Myocyte (in vitro differentiated cells): ENCODE measurements at regions not wholly inside any gene's neighbourhood (a gene's known extent, or its start where the extent isn't known, plus 50 kb on each side); places are given as distances from the start of the nearest gene placed in this dataset.
"Not testable (repeated sequence)": the region's sequence is repeated elsewhere in the genome, so short reads cannot be mapped to it uniquely, and the experiment has no call there.

ENCODE experiments used
- DNase-seq: peaks from one replicate; pipeline ENCODE4 v3.0.0-alpha.2; 2012; ENCODE audit warnings: low read depth

DNA sequence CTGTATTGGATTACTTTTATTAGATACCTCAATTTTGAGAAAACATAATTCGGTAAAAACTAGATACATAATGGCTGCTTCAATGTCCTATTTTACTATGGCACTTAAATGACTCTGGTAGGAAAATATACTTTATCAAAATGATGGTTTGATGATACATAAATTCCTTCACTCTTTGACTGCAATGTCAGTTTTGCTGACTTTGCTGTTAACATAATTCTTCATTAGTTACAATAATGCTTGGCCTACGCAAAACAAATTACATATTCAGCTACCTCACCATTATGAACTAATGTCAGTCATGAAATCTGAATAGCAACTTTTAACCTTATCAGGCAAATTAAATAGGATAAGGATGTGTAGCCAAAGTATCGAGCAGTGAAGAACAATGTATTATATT is 1364.7 kb downstream of the KCNT2 start:
- no peak for DNase-seq

- DNase-seq = peak; percentile 30
Observed at GRCh38 chr1:195241066-195241465, 1367.2 kb downstream of the KCNT2 start.

GRCh38 chr1:195238313-195238712 is 1369.9 kb downstream of the KCNT2 start:
- DNase-seq = no peak

DNA sequence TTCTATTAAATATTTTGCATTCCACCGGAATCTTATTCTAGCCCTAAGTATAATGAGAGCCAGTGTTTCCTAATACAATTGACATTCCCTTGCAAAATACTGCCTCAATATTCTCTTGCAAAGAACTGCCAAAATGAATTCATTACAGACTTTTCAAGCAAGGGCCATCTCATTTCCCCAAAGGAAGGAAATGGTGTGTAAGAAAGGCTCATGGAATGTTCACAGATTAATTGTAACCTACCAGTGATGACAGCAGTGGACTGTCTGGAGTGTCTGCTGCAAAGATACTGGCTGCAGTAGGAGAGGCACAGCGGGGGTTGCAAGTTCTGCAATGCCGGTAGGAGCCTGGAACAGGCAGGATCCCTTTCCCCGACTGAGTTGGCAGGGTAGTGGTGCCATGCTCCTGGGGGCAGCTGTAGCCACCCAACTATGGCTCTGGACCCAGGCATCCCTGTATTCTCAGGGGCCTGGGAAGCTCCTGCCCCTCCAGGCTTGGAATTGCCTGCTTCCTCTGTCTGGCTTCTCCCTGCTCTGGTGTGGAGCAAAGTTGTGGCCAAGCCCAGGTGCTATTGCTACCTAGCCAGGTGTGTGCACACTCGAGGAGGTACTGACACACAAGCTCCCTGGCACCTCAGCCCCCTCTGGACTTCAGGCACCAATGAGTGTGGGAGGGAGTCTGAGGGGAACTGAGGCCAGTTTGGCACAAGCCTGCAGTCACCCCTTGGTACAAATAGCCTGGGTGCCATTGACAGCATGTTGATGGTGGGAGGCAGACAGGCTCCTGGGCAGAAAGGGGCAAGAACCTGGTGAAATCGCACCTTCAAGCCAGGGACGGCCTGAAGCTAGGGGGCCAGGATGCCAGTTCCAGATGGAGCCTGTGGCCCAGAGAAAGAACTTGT is 1371.0 kb downstream of the KCNT2 start:
- no peak for DNase-seq

GRCh38 chr1:195218428-195219212 is 1389.6 kb downstream of the KCNT2 start:
- no peak for DNase-seq

- no peak for DNase-seq
Observed at GRCh38 chr1:195202241-195202640, 1406.0 kb downstream of the KCNT2 start.

- DNase-seq = no peak
Observed at GRCh38 chr1:195200772-195201171, 1407.5 kb downstream of the KCNT2 start.

DNA sequence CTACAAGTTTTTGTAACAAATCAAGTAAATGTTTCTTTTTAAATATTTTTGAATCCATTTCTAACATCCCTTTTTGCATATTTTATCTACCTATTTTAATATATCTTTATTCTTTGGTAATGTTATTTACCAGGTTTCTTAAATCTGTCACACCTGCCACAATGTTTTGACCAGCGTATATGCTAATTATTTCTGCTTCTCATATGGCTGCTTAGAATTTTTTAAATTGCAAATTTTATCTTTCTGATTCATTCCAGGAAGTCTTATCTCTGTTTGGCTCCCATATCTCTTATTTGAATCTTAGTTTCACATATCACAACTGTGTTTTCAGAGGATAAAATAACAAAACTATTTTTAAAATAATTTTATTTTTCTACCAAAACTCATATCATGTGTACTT is 1411.1 kb downstream of the KCNT2 start:
- DNase-seq = no peak

DNA sequence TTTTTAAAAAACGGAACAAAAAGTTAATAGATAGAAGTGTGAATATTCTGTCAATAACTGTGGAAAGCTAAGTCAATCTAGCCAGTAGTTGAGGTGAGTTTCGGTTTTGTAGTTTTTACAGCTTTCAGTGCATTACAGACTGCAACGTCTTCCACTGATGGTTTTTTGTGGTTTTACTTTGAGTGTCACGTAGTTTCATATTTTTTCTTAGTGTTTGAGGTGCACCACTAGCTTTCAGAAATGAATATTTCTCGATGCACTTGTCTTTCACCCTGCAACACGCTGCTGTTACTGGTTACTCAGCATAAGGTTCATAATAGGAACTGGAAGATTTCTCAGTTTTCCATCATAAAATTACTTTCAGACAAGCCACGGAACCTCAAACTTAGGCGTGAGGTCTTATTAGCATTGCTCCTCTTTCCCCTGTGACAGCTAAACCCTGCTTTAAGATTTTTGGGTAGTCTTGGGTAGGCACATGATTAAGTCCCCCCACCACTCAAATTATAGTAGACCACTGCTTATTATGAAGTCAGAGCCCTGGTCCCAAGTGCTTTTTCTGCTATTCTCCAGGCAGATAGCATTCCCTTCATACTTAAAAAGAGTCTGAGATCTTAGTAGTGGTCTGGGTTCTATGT is 1412.7 kb downstream of the KCNT2 start:
- DNase-seq = no peak

DNA sequence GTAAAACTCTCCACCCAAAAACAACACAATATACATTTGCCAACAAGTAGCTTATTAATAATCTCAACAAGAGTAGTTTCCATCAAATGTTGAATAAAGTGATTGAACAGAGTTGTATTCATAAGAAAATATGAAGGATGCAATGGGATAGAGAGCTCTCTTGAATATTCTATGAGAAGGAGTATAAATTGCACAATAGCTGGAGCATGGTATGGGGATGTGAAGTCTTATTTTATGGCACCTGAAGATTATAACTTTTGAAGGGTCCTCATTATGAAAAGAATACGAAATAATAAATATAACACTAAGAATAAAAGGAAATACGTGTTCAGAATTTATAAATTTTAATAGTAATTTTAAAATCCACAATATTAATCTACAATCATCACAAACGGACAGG is 1415.1 kb downstream of the KCNT2 start:
- no peak for DNase-seq

GRCh38 chr1:195188821-195189220 is 1419.4 kb downstream of the KCNT2 start:
- DNase-seq = no peak

DNA sequence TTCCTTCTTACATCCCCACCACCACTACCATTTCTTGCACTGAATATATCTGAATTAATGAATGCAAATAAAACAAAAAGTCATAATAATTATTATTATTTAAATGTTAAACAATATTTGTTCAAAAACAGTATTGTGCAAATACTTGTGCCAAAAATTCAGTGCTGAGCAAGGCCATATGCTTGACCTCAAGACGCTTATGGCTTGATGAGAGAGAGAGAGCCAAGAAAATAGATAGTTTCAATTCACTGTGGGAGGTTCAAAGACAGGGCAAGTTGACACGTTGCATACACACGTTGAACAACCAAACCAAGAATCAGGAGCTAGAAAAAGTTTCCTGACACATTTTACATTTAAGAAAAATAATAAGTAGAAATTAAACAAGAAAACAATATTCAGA is 1421.7 kb downstream of the KCNT2 start:
- DNase-seq = no peak

GRCh38 chr1:195185736-195186135 is 1422.5 kb downstream of the KCNT2 start:
- DNase-seq = no peak

DNA sequence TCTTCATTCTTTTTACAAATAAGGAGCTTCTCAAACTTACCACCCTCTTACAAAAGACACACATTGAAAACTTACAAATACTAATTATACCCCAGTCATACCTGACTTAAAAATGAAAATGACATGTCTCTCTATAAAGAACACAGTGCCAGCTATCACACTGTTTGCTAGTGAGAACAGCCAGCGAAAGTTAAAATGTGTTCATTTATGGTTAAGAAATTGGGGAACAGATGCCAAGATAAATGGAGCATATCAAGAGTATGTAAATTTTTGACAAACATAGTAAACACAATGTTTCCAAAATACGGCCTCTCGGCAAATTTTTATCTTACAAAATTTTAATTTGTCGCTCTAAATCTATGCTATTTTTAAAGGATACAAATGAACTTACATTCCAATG is 1422.9 kb downstream of the KCNT2 start:
- no peak for DNase-seq

GRCh38 chr1:195173753-195174152 is 1434.5 kb downstream of the KCNT2 start:
- DNase-seq = no peak

DNA sequence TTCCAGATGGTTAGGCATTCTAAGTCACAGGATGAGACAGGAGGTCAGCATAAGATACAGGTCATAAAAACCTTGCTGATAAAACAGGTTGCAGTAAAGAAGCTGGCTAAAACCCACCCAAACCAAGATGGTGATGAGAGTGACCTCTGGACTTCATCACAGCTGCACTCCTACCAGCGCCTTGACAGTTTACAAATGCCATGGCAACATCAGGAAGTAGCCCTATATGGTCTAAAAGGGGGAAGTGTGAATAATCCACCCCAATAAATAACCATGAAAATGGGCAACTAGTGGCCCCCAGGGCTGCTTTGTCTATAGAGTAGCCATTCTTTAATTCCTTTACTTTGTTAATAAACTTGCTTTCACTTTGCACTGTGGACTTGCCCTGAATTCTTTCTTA is 1448.4 kb downstream of the KCNT2 start:
- not testable (repeated sequence) for DNase-seq

- no peak for DNase-seq
Observed at GRCh38 chr1:195158091-195158490, 1450.1 kb downstream of the KCNT2 start.

- DNase-seq = no peak
Observed at GRCh38 chr1:195153107-195153506, 1455.1 kb downstream of the KCNT2 start.

DNA sequence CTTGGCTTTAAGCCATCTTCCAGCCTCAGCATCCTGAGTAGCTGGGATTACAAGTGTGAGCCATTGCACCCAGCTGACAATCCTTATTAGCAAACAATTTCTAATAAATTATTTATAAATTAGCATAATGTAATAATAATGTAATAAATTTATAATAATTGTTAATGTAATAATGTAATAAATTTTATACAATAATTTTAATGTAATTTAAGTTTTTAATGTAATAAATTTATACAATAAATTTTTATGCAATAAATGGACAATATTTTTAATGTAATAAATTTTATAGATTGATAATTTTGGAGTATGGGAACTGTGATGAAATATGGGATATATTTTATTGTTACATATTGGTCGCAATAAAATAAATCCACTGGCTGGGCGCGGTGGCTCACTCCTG is 1457.5 kb downstream of the KCNT2 start:
- no peak for DNase-seq

GRCh38 chr1:195141294-195141693 is 1466.9 kb downstream of the KCNT2 start:
- DNase-seq = no peak

GRCh38 chr1:195130598-195130997 is 1477.6 kb downstream of the KCNT2 start:
- no peak for DNase-seq

GRCh38 chr1:195122497-195122896 is 1485.7 kb downstream of the KCNT2 start:
- DNase-seq = no peak
